Body of pancreas (tissue), 4 donors: ENCODE measurements at regions not wholly inside any gene's neighbourhood (a gene's known extent, or its start where the extent isn't known, plus 50 kb on each side); places are given as distances from the start of the nearest gene placed in this dataset.

Experiments used
- CTCF ChIP-seq, 7 experiments: fragments of 450-650 bp in 4 of 7; fragments of 200-600 bp in 3 of 7; sonication (generic) in 3 of 7; IDR thresholded peaks; one replicate each; pipeline ENCODE4 v1.5.1; 2016 to 2019; ENCODE audit warnings: antibody characterized with exemption in 7 of 7
- POLR2A ChIP-seq, 3 donors: fragments of 450-650 bp; IDR thresholded peaks; one replicate each; pipeline ENCODE4 v1.6.1; 2016; ENCODE audit warnings: antibody characterized with exemption in 3 of 3, mild to moderate bottlenecking in 2 of 3

DNA sequence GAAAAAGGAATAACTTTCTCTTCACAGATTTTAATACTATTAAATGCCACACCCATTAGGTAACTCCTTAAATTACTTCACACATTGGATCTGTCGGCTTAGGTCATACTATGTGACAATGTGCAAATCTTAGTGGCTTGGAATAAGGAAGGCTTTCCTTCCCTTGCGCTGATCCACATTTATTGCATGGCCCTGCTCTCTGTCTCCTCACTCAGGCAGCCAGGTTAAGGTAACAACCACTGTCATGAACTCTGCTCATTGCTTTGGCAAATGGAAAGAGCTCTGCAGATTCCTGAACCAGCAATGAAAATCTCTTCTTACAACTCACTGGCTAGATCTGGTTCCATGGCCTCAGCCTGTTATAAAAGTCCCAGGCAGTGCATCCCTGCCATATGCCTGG lies 121.9 kb upstream of the NFIB start:
- no peak for TF ChIP-seq CTCF (IDR thresholded peaks at IDR 0.05)
- no peak for TF ChIP-seq POLR2A (IDR thresholded peaks at IDR 0.05)
